Caco-2 (cell line): ENCODE measurements at regions not wholly inside any gene's neighbourhood (a gene's known extent, or its start where the extent isn't known, plus 50 kb on each side); places are given as distances from the start of the nearest gene placed in this dataset.

Experiments used
- BruUV-seq: library from RNA; stranded (reverse); fragments of 400-500 nt; replicated peaks from 2 replicates; lab custom pipeline; 2021; lab: Mats Ljungman, UMichigan
- CTCF ChIA-PET: fragments of 300-600 bp; sonication (Branson Sonifier 250); formaldehyde crosslinking; loops from one replicate; lab custom pipeline; 2022; ENCODE audit warnings: antibody characterized with exemption; lab: Charles Lee
- POLR2A ChIA-PET: fragments of 300-600 bp; sonication (Branson Sonifier 250); formaldehyde crosslinking; loops from one replicate; lab custom pipeline; 2022; ENCODE audit warnings: antibody characterized with exemption; lab: Charles Lee
- DNase-seq, 2 experiments: peaks; one replicate each; pipeline versions ENCODE4 v3.0.0 to v3.0.0-alpha.2; 2020 to 2022
- H3K27me3 ChIP-seq: replicated peaks from 2 replicates; pipeline ENCODE4 v1.6.0; 2011; ENCODE audit warnings: low read length; ENCODE audit not compliant: control insufficient read depth, insufficient read depth
- H3K36me3 ChIP-seq: 2 replicates; pipeline ENCODE4 v1.5.1; 2011; ENCODE audit warnings: low read length; ENCODE audit not compliant: control insufficient read depth, insufficient read depth
- H3K4me1 ChIP-seq: fragments of 250-450 bp; sonication (Bioruptor Pico); 2 replicates; pipeline ENCODE4 v1.5.1; 2020; ENCODE audit warnings: mild to moderate bottlenecking
- H3K4me3 ChIP-seq: 2 replicates; pipeline ENCODE4 v1.5.1; 2011; ENCODE audit warnings: low read depth, mild to moderate bottlenecking, control low read depth, low read length
- H3K9me3 ChIP-seq: fragments of 250-450 bp; sonication (Bioruptor Pico); 2 replicates; pipeline ENCODE4 v1.5.1; 2020; ENCODE audit warnings: mild to moderate bottlenecking, moderate library complexity
- H3K27ac Mint-ChIP-seq: one replicate; pipeline ENCODE4 v1.8.0; 2022; ENCODE audit warnings: mixed read lengths; ENCODE audit not compliant: unreplicated experiment
- H3K27me3 Mint-ChIP-seq: one replicate; pipeline ENCODE4 v1.8.0; 2022; ENCODE audit warnings: mixed read lengths; ENCODE audit not compliant: insufficient read depth, unreplicated experiment
- H3K36me3 Mint-ChIP-seq: one replicate; pipeline ENCODE4 v1.8.0; 2022; ENCODE audit warnings: mild to moderate bottlenecking, mixed read lengths; ENCODE audit not compliant: insufficient read depth, unreplicated experiment
- H3K4me1 Mint-ChIP-seq: one replicate; pipeline ENCODE4 v1.8.0; 2022; ENCODE audit warnings: low read depth, mixed read lengths; ENCODE audit not compliant: unreplicated experiment
- H3K4me3 Mint-ChIP-seq: one replicate; pipeline ENCODE4 v1.8.0; 2022; ENCODE audit warnings: mild to moderate bottlenecking, moderate library complexity, mixed read lengths; ENCODE audit not compliant: unreplicated experiment
- H3K9me3 Mint-ChIP-seq: one replicate; pipeline ENCODE4 v1.8.0; 2022; ENCODE audit warnings: mixed read lengths; ENCODE audit not compliant: unreplicated experiment
- intact Hi-C: fragments of 100-400 bp; cut with micrococcal nuclease; formaldehyde crosslinking; loops from one replicate; pipeline ENCODE4 v1.10.0; 2022; ENCODE audit not compliant: unreplicated experiment
- TF ChIP-seq, protein P1 (sequence below), 2 experiments: fragments of 200-600 bp in 1 of 2; IDR thresholded peaks; 1 replicate in 1 of 2; 2 replicates in 1 of 2; pipeline versions ENCODE4 v1.5.1 to v1.8.0; 2011 to 2022; ENCODE audit warnings: antibody characterized with exemption in 1 of 2, control low read depth in 1 of 2, inconsistent platforms in 1 of 2, low read depth in 1 of 2, low read length in 1 of 2, mild to moderate bottlenecking in 1 of 2, moderate library complexity in 1 of 2; ENCODE audit not compliant: insufficient read depth in 1 of 2, severe bottlenecking in 1 of 2, unreplicated experiment in 1 of 2

DNA sequence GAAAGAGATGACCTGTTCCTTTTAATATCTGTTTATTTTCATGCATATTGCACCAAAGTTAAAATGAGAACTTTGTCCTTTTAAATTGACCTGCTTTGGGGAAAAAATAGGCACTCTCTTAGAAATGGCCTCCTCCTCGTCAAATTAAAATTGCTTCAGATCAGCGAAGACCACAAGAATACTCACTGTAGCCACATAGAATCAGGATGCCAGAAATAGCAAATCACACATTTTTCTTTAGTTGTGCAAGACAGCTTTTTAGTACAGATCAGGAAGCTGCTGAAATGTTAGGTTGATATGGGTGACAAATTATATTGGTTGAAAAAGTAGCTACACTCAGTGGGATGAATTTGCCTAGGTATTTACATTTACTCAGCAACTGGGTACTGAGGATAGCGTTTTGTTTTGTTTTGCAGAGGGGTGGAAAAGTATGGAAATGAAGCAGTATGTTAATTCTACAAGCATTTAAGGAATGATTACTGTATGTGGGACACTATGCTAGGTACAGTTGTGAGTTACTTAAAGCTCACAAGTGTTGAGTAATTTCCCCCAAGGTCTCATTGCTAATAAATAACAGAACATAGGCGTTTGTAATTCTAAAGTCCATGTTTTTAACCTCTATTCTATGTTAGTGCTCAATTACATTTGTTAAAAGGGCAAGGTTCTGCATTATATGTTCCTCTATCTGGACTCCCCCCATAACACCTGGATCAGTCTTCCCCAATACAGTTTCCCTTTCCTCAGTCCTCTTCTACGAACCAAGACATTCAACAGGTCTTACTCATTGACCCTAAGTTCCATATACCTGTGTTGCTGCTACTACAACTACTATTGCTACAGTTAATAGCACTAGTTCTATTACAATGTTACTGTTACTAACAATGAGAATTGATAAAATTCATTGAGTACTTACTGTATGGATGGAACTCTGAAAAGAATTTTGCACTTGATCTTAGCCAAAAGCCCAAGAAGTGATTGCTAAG, 99.4 kb upstream of the S1PR1 start:
- Histone ChIP-seq H3K27me3 (no peaks in the 10 kb centered on the region), H3K36me3 (no peaks in the 10 kb centered on the region), H3K4me3 (no peak overlapping the region), H3K4me1 (no peaks in the 10 kb centered on the region), H3K9me3 (no peaks in the 10 kb centered on the region)
- TF ChIP-seq, protein P1, sequence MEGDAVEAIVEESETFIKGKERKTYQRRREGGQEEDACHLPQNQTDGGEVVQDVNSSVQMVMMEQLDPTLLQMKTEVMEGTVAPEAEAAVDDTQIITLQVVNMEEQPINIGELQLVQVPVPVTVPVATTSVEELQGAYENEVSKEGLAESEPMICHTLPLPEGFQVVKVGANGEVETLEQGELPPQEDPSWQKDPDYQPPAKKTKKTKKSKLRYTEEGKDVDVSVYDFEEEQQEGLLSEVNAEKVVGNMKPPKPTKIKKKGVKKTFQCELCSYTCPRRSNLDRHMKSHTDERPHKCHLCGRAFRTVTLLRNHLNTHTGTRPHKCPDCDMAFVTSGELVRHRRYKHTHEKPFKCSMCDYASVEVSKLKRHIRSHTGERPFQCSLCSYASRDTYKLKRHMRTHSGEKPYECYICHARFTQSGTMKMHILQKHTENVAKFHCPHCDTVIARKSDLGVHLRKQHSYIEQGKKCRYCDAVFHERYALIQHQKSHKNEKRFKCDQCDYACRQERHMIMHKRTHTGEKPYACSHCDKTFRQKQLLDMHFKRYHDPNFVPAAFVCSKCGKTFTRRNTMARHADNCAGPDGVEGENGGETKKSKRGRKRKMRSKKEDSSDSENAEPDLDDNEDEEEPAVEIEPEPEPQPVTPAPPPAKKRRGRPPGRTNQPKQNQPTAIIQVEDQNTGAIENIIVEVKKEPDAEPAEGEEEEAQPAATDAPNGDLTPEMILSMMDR (IDR thresholded peaks at IDR 0.05; ENCODE audit: insufficient read depth in 1 of 2, low read depth in 1 of 2, low read length in 1 of 2, severe bottlenecking in 1 of 2, unreplicated experiment in 1 of 2): no peak
- no peaks in the 10 kb centered on the region for H3K9me3 Mint-ChIP-seq
- H3K36me3 Mint-ChIP-seq: no peaks in the 10 kb centered on the region
- ChIA-PET POLR2A (no interaction called here), CTCF (no interaction called here)
- DNase-seq: no peak
- H3K27me3 Mint-ChIP-seq: peaks cover 2% of the 10 kb centered on the region
- intact Hi-C loops: loop anchor here (2.0 to 5.0 kb wide), 2 partner anchors 100 to 151 kb away; partner anchors contain the start of gene S1PR1
- H3K4me1 Mint-ChIP-seq: peaks cover 6% of the 10 kb centered on the region
- BruUV-seq: no TSS peak
- no peak overlapping the region for H3K4me3 Mint-ChIP-seq
- H3K27ac Mint-ChIP-seq: no peak overlapping the region

GRCh38 chr1:101136739-101137138, 100.1 kb upstream of the S1PR1 start:
- H3K27me3 Mint-ChIP-seq: peaks cover 2% of the 10 kb centered on the region
- no peak for DNase-seq
- POLR2A ChIA-PET: no interaction called here
- no TSS peak for BruUV-seq
- TF ChIP-seq, protein P1 (IDR thresholded peaks at IDR 0.05; ENCODE audit: insufficient read depth in 1 of 2, low read depth in 1 of 2, low read length in 1 of 2, severe bottlenecking in 1 of 2, unreplicated experiment in 1 of 2): no peak
- Histone ChIP-seq H3K36me3 (no peaks in the 10 kb centered on the region), H3K4me3 (no peak overlapping the region), H3K4me1 (no peaks in the 10 kb centered on the region), H3K9me3 (no peaks in the 10 kb centered on the region), H3K27me3 (no peaks in the 10 kb centered on the region)
- intact Hi-C loops: loop anchor here (2.0 to 5.0 kb wide), 2 partner anchors 101 to 152 kb away; partner anchors contain the start of gene S1PR1
- H3K4me3 Mint-ChIP-seq: no peak overlapping the region
- H3K4me1 Mint-ChIP-seq: peaks cover 6% of the 10 kb centered on the region
- no peak overlapping the region for H3K27ac Mint-ChIP-seq
- no peaks in the 10 kb centered on the region for H3K36me3 Mint-ChIP-seq
- H3K9me3 Mint-ChIP-seq: no peaks in the 10 kb centered on the region
- CTCF ChIA-PET: no interaction called here

GRCh38 chr1:101136271-101136670, 100.5 kb upstream of the S1PR1 start:
- Mint-ChIP-seq H3K27me3 (peaks cover 6% of the 10 kb centered on the region), H3K27ac (no peak overlapping the region), H3K4me1 (peaks cover 6% of the 10 kb centered on the region), H3K4me3 (no peak overlapping the region), H3K36me3 (no peaks in the 10 kb centered on the region), H3K9me3 (no peaks in the 10 kb centered on the region)
- TF ChIP-seq, protein P1 (IDR thresholded peaks at IDR 0.05; ENCODE audit: insufficient read depth in 1 of 2, low read depth in 1 of 2, low read length in 1 of 2, severe bottlenecking in 1 of 2, unreplicated experiment in 1 of 2): no peak
- ChIA-PET CTCF (no interaction called here), POLR2A (no interaction called here)
- Histone ChIP-seq H3K4me1 (no peaks in the 10 kb centered on the region), H3K27me3 (no peaks in the 10 kb centered on the region), H3K4me3 (no peak overlapping the region), H3K36me3 (no peaks in the 10 kb centered on the region), H3K9me3 (no peaks in the 10 kb centered on the region)
- DNase-seq: no peak
- BruUV-seq: no TSS peak
- intact Hi-C loops: loop anchor here (2.0 to 5.0 kb wide), 2 partner anchors 101 to 153 kb away; partner anchors contain the start of gene S1PR1
